GOT3 (cell line): ENCODE measurements at regions not wholly inside any gene's neighbourhood (a gene's known extent, or its start where the extent isn't known, plus 50 kb on each side); places are given as distances from the start of the nearest gene placed in this dataset.
"Not testable (repeated sequence)": the region's sequence is repeated elsewhere in the genome, so short reads cannot be mapped to it uniquely, and the experiment has no call there.

ENCODE experiments used
- DNase-seq: peaks from one replicate; lab custom pipeline; 2025; ENCODE audit warnings: mixed read lengths; lab: John Stamatoyannopoulos, UW

- no peak for DNase-seq
Measured at GRCh38 chr10:23870651-23871610, 338.0 kb upstream of the KIAA1217 start.

- no peak for DNase-seq
Measured at GRCh38 chr10:23872290-23872689, 336.6 kb upstream of the KIAA1217 start.

- DNase-seq, result no peak
Measured at GRCh38 chr10:23877791-23878320, 331.1 kb upstream of the KIAA1217 start.

- DNase-seq, result no peak
Measured at GRCh38 chr10:23884670-23885069, 324.3 kb upstream of the KIAA1217 start.

GRCh38 chr10:23885853-23886252 is 323.1 kb upstream of the KIAA1217 start:
- DNase-seq, result no peak

GRCh38 chr10:23886355-23886754 is 322.6 kb upstream of the KIAA1217 start:
- DNase-seq, result no peak

- DNase-seq, result no peak
Measured at GRCh38 chr10:23891301-23891700, 317.6 kb upstream of the KIAA1217 start.

- DNase-seq, result no peak
Measured at GRCh38 chr10:23892296-23892695, 316.6 kb upstream of the KIAA1217 start.

- no peak for DNase-seq
Measured at GRCh38 chr10:23897267-23897666, 311.7 kb upstream of the KIAA1217 start.

- no peak for DNase-seq
Measured at GRCh38 chr10:23897861-23898260, 311.1 kb upstream of the KIAA1217 start.

- DNase-seq, result no peak
Measured at GRCh38 chr10:23899166-23899565, 309.8 kb upstream of the KIAA1217 start.

GRCh38 chr10:23910291-23910690 is 298.6 kb upstream of the KIAA1217 start:
- no peak for DNase-seq

- DNase-seq, result no peak
Measured at GRCh38 chr10:23912884-23913404, 296.0 kb upstream of the KIAA1217 start.

- DNase-seq, result no peak
Measured at GRCh38 chr10:23914641-23915040, 294.3 kb upstream of the KIAA1217 start.

- DNase-seq, result no peak
Measured at GRCh38 chr10:23917251-23917840, 291.6 kb upstream of the KIAA1217 start.

- DNase-seq, result no peak
Measured at GRCh38 chr10:23918090-23918723, 290.7 kb upstream of the KIAA1217 start.

GRCh38 chr10:23918839-23919238 is 290.1 kb upstream of the KIAA1217 start:
- no peak for DNase-seq

GRCh38 chr10:23927576-23928325 is 281.2 kb upstream of the KIAA1217 start:
- no peak for DNase-seq

GRCh38 chr10:23934023-23934422 is 274.9 kb upstream of the KIAA1217 start:
- DNase-seq, result not testable (repeated sequence)

- no peak for DNase-seq
Measured at GRCh38 chr10:23945845-23946244, 263.1 kb upstream of the KIAA1217 start.

- DNase-seq, result no peak
Measured at GRCh38 chr10:23951841-23952240, 257.1 kb upstream of the KIAA1217 start.
